Glomerular endothelial cell (primary cell): ENCODE measurements at regions not wholly inside any gene's neighbourhood (a gene's known extent, or its start where the extent isn't known, plus 50 kb on each side); places are given as distances from the start of the nearest gene placed in this dataset.
"Not testable (repeated sequence)": the region's sequence is repeated elsewhere in the genome, so short reads cannot be mapped to it uniquely, and the experiment has no call there.

ENCODE experiments used
- DNase-seq: peaks from one replicate; pipeline ENCODE4 v3.0.0-alpha.2; 2011; ENCODE audit warnings: low read depth, low spot score; ENCODE audit errors: extremely low read depth

GRCh38 chr1:232422898-232423297, 207.0 kb downstream of the SIPA1L2 start:
- DNase-seq, result no peak

- DNase-seq, result no peak
Observed at GRCh38 chr1:232422098-232422497, 207.8 kb downstream of the SIPA1L2 start.

- DNase-seq, result no peak
Observed at GRCh38 chr1:232421143-232421796, 208.7 kb downstream of the SIPA1L2 start.

GRCh38 chr1:232417636-232418248, 212.2 kb downstream of the SIPA1L2 start:
- DNase-seq, result no peak

GRCh38 chr1:232416026-232416568, 213.8 kb downstream of the SIPA1L2 start:
- no peak for DNase-seq

DNA sequence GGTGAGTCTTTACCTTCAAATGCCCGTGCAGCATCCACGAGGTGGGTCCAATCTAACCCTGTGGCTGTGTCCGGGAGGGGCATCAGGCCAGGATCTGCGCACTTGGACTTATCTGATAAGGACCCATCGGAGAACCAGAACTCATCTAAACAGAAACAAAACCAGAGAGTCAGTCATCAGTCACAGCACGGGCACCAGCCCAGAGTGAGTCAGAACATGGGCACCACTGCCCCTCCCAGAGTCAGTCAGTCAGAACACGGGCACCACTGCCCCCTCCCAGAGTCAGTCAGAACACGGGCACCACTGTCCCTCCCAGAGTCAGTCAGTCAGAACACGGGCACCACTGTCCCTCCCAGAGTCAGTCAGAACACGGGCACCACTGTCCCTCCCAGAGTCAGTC, 214.5 kb downstream of the SIPA1L2 start:
- DNase-seq, result not testable (repeated sequence)

DNA sequence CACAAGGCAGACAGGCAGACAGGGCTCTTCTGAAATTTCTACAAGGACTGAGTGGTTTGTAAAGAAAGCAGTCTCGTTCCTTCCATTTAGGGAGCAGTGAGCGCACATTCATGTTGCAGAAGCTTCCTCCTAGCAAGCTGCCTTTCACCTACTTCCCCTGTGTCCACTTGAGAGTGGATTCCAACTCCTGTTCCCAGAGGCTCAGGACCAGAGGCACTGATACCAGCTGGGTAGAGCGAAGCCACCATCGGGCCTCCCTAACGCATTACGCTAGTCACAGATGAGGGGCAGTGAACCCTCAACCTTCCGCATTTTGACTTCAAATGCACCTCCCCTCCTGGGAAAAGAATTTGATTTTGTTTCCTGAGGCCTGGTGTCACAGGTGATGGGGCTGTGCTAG, 215.8 kb downstream of the SIPA1L2 start:
- no peak for DNase-seq

GRCh38 chr1:232413674-232414073, 216.3 kb downstream of the SIPA1L2 start:
- DNase-seq, result no peak

- DNase-seq, result no peak
Observed at GRCh38 chr1:232409584-232409983, 220.3 kb downstream of the SIPA1L2 start.

DNA sequence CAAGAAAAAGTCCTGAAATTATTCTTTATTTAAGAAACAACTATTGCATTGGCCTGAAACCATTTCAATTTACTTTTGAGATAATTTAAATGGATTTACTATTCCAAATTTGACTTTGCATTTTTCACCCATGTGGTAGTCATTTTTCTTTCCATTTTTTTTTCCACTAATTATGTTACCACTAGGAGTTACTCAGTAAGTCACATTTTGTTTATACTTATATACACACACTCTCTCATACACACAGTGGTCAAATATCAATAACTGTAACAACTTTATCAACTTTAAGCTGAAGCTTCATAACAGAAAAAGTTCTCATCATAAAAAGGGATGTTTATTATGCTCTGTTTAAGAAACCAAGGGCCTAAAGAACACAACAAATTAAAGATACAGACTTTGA, 222.8 kb downstream of the SIPA1L2 start:
- DNase-seq, result no peak

GRCh38 chr1:232405781-232406180, 224.2 kb downstream of the SIPA1L2 start:
- no peak for DNase-seq

GRCh38 chr1:232404981-232405731, 224.8 kb downstream of the SIPA1L2 start:
- DNase-seq, result no peak

GRCh38 chr1:232404227-232404626, 225.7 kb downstream of the SIPA1L2 start:
- DNase-seq, result no peak

DNA sequence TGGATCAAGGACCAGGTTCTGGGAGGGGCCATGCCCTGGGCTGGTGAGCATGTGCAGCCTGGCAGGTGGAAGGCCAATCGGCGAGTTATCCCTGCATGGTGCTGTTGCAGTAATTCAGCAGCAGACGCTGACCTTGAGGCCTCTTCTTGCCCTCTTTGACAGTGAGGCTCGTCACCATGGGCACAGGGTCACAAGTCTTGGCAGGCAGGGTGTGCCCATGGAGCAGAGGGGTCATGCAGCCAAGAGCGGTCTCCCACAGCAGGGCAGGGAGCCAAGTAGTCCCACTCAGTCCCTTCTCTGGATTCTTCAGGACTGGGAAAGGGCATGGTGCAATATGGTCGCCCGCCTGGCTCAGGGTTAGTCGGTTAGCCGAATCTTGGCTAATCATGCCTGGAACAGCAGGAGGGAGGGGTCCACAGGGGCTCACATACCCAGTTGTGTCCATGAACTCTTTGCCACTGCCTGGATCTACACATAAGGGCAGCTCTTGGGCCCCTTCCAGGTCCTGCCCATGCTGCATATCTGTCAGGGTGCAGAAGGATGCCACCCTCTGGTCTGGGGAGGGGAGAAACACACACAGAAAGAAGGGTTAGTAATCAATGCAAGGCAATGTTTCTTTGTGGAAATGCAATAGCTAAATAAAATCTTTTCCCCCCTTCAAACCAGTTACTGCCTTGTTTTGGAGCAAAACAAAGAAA, 226.8 kb downstream of the SIPA1L2 start:
- no peak for DNase-seq

GRCh38 chr1:232398823-232399222, 231.1 kb downstream of the SIPA1L2 start:
- DNase-seq, result no peak

DNA sequence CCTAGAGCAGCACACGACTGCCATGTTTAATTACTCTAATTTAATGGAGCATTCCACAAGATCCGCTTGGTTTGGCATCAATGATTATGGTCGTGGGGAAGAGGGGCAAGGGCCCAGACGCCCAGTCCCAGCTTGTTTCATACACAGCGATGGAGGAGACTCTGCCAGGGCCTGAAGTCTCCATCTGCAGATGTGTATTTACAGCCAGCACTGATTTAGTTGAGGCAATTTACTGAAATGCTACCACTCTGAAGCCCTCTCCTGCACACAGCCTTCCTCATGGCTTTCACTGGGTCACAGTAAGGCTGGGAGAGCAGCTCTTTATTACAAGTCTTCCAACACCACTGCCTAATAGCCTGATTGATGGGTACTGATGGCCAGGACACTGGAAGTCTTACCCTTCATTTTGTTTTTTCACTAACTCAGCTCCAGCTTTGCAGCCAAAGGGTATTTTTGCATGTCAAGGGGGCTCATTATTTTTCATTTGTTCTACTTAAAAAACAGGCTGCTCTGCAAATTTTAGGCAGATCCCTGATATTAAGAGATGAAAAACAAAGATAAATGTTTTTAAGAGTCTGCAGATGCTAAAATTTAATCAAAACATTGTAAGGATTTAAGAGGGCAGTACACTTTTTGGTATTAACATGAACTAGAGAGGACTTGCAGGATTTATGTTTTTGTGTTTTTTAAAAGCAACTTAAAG, 236.3 kb downstream of the SIPA1L2 start:
- no peak for DNase-seq

DNA sequence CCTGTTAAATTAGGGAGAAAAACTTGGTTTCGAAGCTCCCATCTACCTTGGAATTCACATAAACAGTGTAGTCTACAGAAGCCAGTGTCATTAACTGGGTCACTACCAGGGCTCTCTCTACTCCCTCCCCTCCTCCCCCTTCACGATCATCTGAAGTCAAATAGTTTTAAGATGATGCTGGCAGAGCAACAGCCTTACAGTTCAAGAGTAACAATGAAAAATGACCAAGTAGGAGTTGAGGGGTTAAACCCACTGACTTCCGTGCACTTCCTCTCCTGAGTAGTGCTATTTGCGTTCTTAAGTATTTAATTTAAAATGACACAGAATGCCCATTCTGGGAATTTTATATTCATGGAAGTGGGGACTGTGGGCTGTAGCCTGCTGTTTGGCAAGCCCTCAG, 236.9 kb downstream of the SIPA1L2 start:
- no peak for DNase-seq

DNA sequence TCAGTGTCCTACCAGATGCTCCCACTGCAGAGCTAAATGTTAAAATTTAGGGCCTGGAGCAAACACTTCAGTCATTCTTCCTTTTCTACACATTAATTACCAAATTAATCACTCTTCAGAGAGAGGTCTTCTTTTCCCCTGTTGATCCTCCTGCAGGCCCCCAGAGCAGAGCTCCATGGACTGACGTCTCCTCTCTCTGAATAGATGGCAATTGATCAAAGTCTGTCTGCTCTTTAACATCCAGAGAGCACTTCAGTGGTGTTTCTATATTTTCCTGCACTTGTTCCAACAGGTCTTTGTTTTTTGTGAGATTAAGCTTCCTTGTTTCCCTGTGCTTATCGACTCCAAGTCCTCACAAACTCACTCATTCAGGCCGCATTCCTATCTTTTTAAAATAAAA, 239.3 kb downstream of the SIPA1L2 start:
- DNase-seq, result no peak

DNA sequence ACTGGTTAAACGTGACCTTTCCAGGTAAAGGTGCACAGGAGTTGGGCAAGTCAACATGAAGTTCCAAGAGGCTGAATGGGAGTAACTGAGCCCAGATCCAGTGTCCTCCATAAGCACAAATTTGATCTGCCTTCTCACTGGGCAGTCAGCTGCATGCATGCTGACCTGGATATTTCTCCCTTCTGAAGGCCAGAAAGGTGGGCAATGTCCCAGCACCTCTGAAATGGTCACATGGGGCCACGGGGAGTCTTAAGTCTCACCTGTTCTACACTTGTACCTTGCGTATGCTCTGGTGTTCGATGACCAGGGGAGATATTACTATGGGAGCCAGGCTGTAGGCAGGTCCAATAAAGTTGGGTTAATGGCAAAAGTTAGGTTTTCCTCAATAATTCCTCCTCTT, 240.2 kb downstream of the SIPA1L2 start:
- DNase-seq, result no peak

- DNase-seq, result no peak
Observed at GRCh38 chr1:232388363-232388762, 241.6 kb downstream of the SIPA1L2 start.
